Fibroblast of skin of right biceps (primary cell): ENCODE measurements at regions not wholly inside any gene's neighbourhood (a gene's known extent, or its start where the extent isn't known, plus 50 kb on each side); places are given as distances from the start of the nearest gene placed in this dataset.
"Not testable (repeated sequence)": the region's sequence is repeated elsewhere in the genome, so short reads cannot be mapped to it uniquely, and the experiment has no call there.

Experiments
- DNase-seq: peaks from one replicate; pipeline ENCODE4 v3.0.0-alpha.2; 2013

DNA sequence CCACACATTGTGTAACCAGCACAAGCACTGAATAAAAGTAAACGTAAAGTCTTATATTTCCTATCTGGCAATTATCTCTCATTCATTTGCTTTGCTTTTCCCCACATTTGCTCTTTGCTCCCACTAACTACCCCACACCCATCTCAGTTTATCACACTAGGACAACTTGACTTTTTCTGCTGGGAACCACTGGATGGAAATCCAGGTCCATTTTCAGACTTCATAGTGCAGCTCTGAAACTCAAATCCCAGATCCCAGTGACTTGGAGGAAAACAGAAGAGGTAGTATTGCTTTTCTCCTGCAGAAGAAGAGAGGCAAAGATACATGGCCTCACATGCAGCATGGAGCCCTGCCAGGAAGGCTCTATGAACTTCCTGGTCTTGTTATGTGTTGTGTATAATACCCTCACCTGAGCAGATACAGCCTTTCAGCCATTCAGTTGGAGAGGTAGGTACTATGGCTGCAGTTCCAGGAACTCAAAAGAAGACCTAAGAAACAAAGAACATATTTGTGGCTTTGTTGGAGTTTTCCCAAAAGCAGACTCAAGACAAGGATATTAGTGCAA is 90.0 kb upstream of the NIPBL start:
- DNase-seq = no peak

DNA sequence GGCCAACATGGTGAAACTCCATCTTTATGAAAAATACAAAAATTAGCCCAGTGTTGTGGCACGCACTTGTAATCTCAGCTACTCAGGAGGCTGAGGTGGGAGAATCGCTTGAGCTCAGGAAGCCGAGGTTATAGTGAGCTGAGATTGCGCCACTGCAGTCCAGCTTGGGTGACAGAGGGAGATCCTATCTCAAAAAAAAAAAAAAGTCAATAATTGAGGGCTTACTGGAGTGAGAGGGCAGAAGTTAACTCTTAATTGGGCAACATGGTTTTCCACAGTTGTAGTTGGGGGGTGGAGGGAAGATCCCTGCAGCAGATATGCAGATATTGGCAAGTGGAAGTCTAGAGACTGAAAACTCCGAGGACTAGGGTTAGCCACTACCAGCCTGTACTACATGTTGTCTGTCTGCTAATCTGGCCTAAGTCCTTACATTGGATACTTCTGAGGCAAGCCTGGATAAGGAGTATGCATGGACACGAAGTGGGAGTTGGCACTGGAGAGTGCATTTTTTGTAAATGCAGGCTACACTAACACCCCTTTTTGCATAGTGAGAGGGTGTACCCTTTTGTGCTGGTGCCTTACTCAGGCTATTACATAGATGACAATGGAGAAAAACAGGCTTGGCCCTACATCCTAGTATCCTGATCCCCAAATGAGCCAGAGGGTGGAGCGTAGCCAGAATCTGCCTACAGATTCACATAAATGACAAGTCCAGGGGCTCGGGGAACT is 89.0 kb upstream of the NIPBL start:
- no peak for DNase-seq

DNA sequence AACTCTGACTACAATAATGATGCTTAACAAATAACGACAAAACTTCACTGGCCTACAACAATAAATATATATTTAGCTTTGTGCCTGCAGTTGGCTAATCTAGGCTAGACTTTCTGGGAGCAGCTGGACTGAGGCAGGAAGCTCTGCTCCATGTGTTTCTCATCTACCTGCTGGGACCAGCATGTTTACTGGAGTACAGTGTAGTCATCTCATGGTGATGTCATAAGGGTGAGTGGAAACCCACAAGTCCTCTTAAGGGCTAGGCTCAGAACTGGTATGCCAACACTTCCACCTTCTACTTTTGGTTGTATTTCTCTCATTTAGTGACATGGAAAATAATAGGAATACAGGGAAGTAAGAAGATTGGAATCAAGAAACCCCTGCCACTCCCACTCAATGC is 85.7 kb upstream of the NIPBL start:
- no peak for DNase-seq

DNA sequence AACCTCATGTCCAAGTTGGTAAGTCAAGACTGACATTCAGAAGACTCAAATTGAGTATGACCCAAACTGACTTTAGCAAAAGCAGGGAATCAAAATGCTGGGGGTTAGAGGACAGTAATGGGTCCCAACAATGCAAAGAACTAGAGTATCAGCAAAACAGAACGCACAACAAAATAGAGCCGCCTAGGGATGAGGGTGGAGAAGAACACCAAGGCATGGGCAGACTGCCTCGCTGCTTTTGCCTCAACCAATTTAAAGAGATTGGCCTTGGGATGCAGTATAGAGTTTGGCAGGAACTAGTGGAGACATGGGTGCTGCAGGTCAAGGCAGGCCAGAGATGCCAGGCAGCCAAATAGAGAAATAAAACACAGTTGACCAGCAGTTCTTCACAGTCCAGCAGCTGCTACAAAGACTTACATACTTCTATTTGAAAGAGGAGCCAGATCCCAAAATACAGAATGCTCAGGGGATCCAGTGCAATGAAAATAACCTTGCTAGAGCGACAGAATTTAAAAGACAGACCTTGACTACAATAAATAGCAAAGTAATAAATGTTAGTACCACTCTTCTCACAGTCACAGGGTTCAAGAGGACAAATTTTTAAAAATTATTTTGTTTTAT is 83.9 kb upstream of the NIPBL start:
- no peak for DNase-seq

DNA sequence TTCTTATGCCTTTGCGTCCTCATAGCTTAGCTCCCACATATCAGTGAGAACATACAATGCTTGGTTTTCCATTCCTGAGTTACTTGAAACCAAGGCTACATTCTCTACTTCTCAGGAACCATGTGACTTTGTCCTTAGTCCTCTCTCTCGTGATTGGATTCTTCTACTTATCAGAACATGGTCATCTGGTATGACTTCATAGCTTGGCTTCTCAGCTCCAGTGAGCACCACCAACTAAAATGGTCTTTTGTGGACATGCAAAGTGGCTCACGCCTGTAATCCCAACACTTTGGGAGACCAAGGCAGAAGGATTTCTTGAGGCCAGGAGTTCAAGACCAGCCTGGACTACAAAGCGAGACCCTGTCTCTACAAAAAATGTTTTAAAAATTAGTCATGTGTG is 81.2 kb upstream of the NIPBL start:
- DNase-seq = no peak

DNA sequence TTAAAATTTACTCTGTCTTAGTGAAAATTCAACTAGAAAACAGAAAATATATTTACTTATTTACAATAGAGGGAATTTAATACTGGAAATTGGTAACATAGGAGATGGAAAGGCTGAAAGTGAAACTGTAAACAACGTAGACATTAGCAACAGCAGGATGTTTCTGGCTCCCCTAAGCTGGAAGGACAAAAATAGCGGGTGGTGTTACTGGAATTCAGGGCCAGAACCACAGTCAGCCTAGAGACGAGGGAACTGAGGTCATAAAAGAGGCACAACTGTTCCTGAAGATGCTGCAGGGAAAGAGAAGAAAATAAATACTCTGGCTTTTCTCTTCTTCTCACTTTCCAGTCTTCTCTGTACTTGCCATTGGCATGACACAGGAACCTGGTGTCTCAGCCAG is 80.4 kb upstream of the NIPBL start:
- no peak for DNase-seq

DNA sequence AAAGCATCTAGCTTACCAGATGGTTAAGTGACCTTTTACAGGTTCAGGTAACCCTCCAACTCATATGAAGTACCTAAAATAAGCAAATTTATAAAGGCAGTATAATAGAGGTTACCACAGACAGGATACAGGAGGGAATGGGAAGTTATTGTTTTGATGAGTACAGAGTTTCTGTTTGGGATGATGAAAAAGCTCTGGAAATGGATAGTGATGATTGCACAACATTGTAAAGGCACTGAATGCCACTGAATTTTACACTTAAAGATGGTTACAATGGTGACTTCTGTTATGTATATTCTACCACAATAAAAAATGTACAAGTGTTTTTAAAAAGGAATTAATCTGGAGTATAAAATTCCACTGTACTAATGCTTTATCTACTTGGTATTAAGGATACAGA is 75.0 kb upstream of the NIPBL start:
- DNase-seq = no peak

DNA sequence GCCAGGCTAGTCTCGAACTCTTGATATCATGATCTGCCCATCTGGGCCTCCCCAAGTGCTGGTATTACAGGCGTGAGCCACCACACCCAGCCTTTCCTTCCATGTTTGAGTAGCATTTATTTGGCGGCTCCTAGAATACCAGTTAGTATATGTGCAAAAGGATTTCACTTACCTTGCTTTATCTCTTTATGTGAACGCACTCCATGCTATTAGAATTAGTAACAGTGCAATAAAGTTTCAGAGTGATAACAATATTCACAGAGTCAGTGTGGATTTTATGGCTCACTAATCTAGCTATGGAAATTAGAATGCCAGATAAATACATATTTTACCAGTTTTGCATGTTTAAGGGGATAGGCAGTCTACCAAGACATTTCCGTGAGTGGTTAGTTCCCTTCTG is 74.4 kb upstream of the NIPBL start:
- DNase-seq = no peak

DNA sequence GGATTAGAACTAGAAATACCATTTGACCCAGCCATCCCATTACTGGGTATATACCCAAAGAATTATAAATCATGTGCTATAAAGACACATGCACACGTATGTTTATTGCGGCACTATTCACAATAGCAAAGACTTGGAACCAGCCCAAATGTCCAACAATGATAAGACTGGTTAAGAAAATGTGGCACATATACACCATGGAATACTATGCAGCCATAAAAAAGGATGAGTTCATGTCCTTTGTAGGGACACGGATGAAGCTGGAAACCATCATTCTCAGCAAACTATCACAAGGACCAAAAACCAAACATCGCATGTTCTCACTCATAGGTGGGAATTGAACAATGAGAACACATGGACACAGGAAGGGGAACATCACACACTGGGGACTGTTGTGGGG is 63.3 kb upstream of the NIPBL start:
- DNase-seq = not testable (repeated sequence)

DNA sequence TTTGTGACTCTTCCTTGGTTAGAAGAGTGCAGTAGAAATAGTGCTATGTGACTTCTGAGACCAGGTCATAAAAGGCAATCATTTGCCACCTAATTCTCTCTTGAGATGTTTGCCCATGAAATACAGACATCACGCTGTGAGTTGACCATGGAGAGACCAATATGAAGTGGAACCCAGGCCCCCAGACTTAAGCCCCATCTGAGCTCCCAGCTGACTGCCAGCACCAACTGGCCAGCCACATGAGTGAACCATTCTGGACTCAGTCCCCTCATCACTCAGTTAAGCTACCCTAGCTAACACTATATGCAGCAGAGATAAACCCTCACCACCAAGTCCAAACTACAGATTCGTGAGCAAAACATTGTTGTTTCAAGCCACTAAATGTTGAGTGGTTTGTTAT is 60.7 kb upstream of the NIPBL start:
- no peak for DNase-seq

DNA sequence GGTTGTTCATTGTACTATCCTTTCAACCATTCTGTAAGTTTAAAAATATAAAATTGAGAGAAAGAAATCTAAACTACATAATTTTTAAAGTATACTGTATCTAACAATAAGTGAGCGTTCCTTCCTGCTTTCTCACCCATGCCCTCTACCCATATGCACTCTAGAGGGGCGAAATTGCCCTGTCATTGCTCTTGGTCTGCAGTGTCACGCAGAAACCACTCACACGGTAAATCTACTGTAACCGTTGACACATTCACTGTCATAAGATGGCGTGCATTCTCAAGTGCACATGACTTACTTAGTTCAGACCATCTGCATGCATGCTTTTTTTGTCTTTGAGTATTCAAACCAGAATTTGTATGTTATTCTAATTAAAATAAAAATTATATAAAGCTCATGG is 55.7 kb upstream of the NIPBL start:
- no peak for DNase-seq

DNA sequence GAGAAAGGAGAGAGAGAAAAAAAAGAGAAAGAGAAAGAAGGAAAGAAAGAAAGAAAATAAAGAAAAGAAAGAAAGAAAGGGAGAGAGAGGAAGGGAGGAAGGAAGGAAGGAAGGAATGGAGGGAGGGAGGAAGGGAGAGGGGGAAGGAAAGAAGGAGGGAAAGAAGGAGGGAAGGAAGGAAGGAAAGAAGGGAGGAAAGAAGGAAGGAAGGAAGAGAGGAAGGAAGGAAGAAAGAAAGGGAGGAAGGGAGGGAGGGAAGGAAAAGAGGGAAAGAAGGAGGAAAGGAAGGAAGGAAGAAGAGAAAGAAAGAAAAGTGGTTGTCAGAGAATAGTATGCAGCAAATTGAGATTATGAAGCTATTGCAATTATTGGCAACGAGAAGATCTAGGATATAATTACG is 49.9 kb upstream of the NIPBL start:
- DNase-seq = no peak
